ENCODE measurements at regions not wholly inside any gene's neighbourhood (a gene's known extent, or its start where the extent isn't known, plus 50 kb on each side); places are given as distances from the start of the nearest gene placed in this dataset.
"Not testable (repeated sequence)": the region's sequence is repeated elsewhere in the genome, so short reads cannot be mapped to it uniquely, and the experiment has no call there.

GRCh38 chr6:9240861-9241260 lies 805.5 kb upstream of the SLC35B3 start:
- no peak for ATAC-seq
- intact Hi-C loops (cut with DNase I): no loop called here
- no peak for DNase-seq

GRCh38 chr6:9236443-9236842 lies 801.1 kb upstream of the SLC35B3 start:
- intact Hi-C loops (cut with DNase I): no loop called here
- ATAC-seq (no peak), DNase-seq (no peak)

- ATAC-seq: no peak
- intact Hi-C loops (cut with DNase I): no loop called here
- no peak for DNase-seq
Measured at GRCh38 chr6:9233686-9234085, 798.3 kb upstream of the SLC35B3 start.

- no peak for ATAC-seq
- no peak for DNase-seq
- intact Hi-C loops (cut with DNase I): no loop called here
Measured at GRCh38 chr6:9233226-9233625, 797.9 kb upstream of the SLC35B3 start.

GRCh38 chr6:9225441-9225871 lies 790.1 kb upstream of the SLC35B3 start:
- DNase-seq (no peak), ATAC-seq (peak in 1 of 2 donors; percentile 88)
- intact Hi-C loops (cut with DNase I): no loop called here

- intact Hi-C loops (cut with DNase I): no loop called here
- no peak for DNase-seq
Measured at GRCh38 chr6:9224539-9224938, 789.2 kb upstream of the SLC35B3 start.

GRCh38 chr6:9213717-9214116 lies 778.4 kb upstream of the SLC35B3 start:
- DNase-seq; intact Hi-C loops (cut with DNase I); ATAC-seq: not testable (repeated sequence)

More at GRCh38 chr6:9224539-9224938, 789.2 kb upstream of the SLC35B3 start:
- no peak for ATAC-seq

GRCh38 chr6:9208966-9209365 lies 773.6 kb upstream of the SLC35B3 start:
- intact Hi-C loops (cut with DNase I): no loop called here
- DNase-seq (no peak), ATAC-seq (no peak)

- DNase-seq: no peak
Measured at GRCh38 chr6:9205645-9206044, 770.3 kb upstream of the SLC35B3 start.

GRCh38 chr6:9204171-9204570 lies 768.8 kb upstream of the SLC35B3 start:
- no peak for ATAC-seq
- no peak for DNase-seq
- intact Hi-C loops (cut with DNase I): no loop called here

More at GRCh38 chr6:9205645-9206044, 770.3 kb upstream of the SLC35B3 start:
- ATAC-seq: no peak
- intact Hi-C loops (cut with DNase I): no loop called here

- DNase-seq: no peak
- intact Hi-C loops (cut with DNase I): no loop called here
- ATAC-seq: no peak
Measured at GRCh38 chr6:9200712-9201111, 765.4 kb upstream of the SLC35B3 start.

- ATAC-seq: no peak
- no peak for DNase-seq
- intact Hi-C loops (cut with DNase I): no loop called here
Measured at GRCh38 chr6:9197726-9198125, 762.4 kb upstream of the SLC35B3 start.

- ATAC-seq: no peak
- intact Hi-C loops (cut with DNase I): no loop called here
- DNase-seq: no peak
Measured at GRCh38 chr6:9195322-9195721, 760.0 kb upstream of the SLC35B3 start.

- no peak for DNase-seq
- ATAC-seq: no peak
- intact Hi-C loops (cut with DNase I): no loop called here
Measured at GRCh38 chr6:9192405-9192909, 757.1 kb upstream of the SLC35B3 start.

GRCh38 chr6:9186148-9186547 lies 750.8 kb upstream of the SLC35B3 start:
- intact Hi-C loops (cut with DNase I): no loop called here
- ATAC-seq (no peak), DNase-seq (no peak)

- intact Hi-C loops (cut with DNase I): no loop called here
- no peak for DNase-seq
- no peak for ATAC-seq
Measured at GRCh38 chr6:9178071-9178470, 742.7 kb upstream of the SLC35B3 start.

GRCh38 chr6:9173229-9173628 lies 737.9 kb upstream of the SLC35B3 start:
- ATAC-seq (no peak), DNase-seq (no peak)
- intact Hi-C loops (cut with DNase I): no loop called here

- DNase-seq (no peak), ATAC-seq (no peak)
- intact Hi-C loops (cut with DNase I): no loop called here
Measured at GRCh38 chr6:9172096-9172495, 736.8 kb upstream of the SLC35B3 start.

GRCh38 chr6:9168669-9169068 lies 733.3 kb upstream of the SLC35B3 start:
- DNase-seq (no peak), ATAC-seq (no peak)
- intact Hi-C loops (cut with DNase I): no loop called here

GRCh38 chr6:9161731-9162130 lies 726.4 kb upstream of the SLC35B3 start:
- DNase-seq (no peak), ATAC-seq (no peak)
- intact Hi-C loops (cut with DNase I): no loop called here

GRCh38 chr6:9159051-9159450 lies 723.7 kb upstream of the SLC35B3 start:
- intact Hi-C loops (cut with DNase I): no loop called here
- no peak for DNase-seq
- ATAC-seq: no peak

- no peak for DNase-seq
- ATAC-seq: no peak
- intact Hi-C loops (cut with DNase I): no loop called here
Measured at GRCh38 chr6:9155836-9156235, 720.5 kb upstream of the SLC35B3 start.

Measured in left cardiac atrium (tissue), 4 donors.